ENCODE measurements at regions not wholly inside any gene's neighbourhood (a gene's known extent, or its start where the extent isn't known, plus 50 kb on each side); places are given as distances from the start of the nearest gene placed in this dataset.

DNA sequence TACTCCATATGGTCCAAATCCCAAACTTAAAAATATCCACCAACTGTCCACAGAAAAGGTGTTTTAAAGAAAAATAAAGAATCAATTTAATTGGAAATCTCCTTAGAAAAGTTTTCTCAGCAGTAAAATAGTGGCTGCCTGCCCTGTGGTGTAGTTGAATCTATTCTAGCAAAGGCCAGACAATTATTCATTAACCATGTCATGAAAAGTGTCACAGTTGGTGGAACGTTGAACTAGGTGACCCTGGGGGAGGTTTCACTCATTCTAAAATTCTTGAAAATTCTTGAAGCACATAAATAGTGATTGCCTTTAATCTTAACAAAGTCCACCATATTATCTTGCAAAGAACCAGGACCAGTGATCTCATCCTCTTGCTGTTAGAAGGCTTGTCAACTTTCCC is 78.4 kb upstream of the GZMB start:
- no peak overlapping the region for H4K8ac ChIP-seq (ENCODE audit: low read depth in 2 of 2, low read length in 2 of 2)
- TF ChIP-seq, protein P1, sequence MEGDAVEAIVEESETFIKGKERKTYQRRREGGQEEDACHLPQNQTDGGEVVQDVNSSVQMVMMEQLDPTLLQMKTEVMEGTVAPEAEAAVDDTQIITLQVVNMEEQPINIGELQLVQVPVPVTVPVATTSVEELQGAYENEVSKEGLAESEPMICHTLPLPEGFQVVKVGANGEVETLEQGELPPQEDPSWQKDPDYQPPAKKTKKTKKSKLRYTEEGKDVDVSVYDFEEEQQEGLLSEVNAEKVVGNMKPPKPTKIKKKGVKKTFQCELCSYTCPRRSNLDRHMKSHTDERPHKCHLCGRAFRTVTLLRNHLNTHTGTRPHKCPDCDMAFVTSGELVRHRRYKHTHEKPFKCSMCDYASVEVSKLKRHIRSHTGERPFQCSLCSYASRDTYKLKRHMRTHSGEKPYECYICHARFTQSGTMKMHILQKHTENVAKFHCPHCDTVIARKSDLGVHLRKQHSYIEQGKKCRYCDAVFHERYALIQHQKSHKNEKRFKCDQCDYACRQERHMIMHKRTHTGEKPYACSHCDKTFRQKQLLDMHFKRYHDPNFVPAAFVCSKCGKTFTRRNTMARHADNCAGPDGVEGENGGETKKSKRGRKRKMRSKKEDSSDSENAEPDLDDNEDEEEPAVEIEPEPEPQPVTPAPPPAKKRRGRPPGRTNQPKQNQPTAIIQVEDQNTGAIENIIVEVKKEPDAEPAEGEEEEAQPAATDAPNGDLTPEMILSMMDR (conservative IDR thresholded peaks at IDR 0.05; ENCODE audit: low read depth, low read length), result no peak
- TF ChIP-seq, protein P2, sequence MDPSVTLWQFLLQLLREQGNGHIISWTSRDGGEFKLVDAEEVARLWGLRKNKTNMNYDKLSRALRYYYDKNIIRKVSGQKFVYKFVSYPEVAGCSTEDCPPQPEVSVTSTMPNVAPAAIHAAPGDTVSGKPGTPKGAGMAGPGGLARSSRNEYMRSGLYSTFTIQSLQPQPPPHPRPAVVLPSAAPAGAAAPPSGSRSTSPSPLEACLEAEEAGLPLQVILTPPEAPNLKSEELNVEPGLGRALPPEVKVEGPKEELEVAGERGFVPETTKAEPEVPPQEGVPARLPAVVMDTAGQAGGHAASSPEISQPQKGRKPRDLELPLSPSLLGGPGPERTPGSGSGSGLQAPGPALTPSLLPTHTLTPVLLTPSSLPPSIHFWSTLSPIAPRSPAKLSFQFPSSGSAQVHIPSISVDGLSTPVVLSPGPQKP (IDR thresholded peaks at IDR 0.05; ENCODE audit: borderline replicate concordance, low read depth, low read length), result no peak
- TF ChIP-seq RAD21 (IDR thresholded peaks at IDR 0.05; ENCODE audit: low read length) (no peak), MAFK (IDR thresholded peaks at IDR 0.05; ENCODE audit: low read depth, low read length) (no peak), FOS (IDR thresholded peaks at IDR 0.05; ENCODE audit: low read depth, low read length) (no peak)
- TF ChIP-seq, protein P3, sequence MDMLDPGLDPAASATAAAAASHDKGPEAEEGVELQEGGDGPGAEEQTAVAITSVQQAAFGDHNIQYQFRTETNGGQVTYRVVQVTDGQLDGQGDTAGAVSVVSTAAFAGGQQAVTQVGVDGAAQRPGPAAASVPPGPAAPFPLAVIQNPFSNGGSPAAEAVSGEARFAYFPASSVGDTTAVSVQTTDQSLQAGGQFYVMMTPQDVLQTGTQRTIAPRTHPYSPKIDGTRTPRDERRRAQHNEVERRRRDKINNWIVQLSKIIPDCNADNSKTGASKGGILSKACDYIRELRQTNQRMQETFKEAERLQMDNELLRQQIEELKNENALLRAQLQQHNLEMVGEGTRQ (IDR thresholded peaks at IDR 0.05; ENCODE audit: low read depth, low read length), result no peak
- ATAC-seq (ENCODE audit: low read depth) (no peak), DNase-seq (no peak)
- ChIA-PET POLR2A (ENCODE audit: unreplicated experiment) (interaction anchor here (0.6 kb wide), 1 partner anchor 689 kb away, joined by 6 read pairs; no protein-coding TSS in a partner anchor), CTCF (interaction anchor here (1.0 kb wide), 1 partner anchor 12 kb away, joined by 3 read pairs; no protein-coding TSS in a partner anchor)
- H3K27me3 ChIP-seq (ENCODE audit: control insufficient read depth, insufficient read depth, low read length), result no peaks in the 10 kb centered on the region
- H3K4ac ChIP-seq (ENCODE audit: low read depth, low read length), result no peak overlapping the region
- H2AK5ac ChIP-seq (ENCODE audit: low read depth, low read length), result no peak overlapping the region
- no peak overlapping the region for H4K91ac ChIP-seq (ENCODE audit: insufficient read depth, low read depth, low read length)
- H4K20me1 ChIP-seq (ENCODE audit: insufficient read depth, low read length), result no peaks in the 10 kb centered on the region
- no peak overlapping the region for H3K14ac ChIP-seq (replicated peaks; ENCODE audit: low read depth, low read length)
- H2AFZ ChIP-seq (replicated peaks; ENCODE audit: low read length, poor library complexity), result no peak overlapping the region
- in situ Hi-C loops (cut with MboI; ENCODE audit: low sequenced_read_pairs), result no loop called here
- no peak overlapping the region for H2BK20ac ChIP-seq (ENCODE audit: low read depth, low read length)
- WGBS, 2 experiments (ENCODE audit: extremely low coverage in 2 of 2, insufficient read length in 1 of 2), result no CpG with 5 or more reads among the region's 1 CpG
- no peak overlapping the region for H3K27ac ChIP-seq (ENCODE audit: insufficient read depth, low read length)
- no peak overlapping the region for H2BK5ac ChIP-seq (ENCODE audit: low read depth, low read length, poor library complexity, severe bottlenecking)
- no peak overlapping the region for H3K18ac ChIP-seq (ENCODE audit: low read depth, low read length)
- no peaks in the 10 kb centered on the region for H3K4me1 ChIP-seq (ENCODE audit: control insufficient read depth, insufficient read depth, low read length)
- intact Hi-C loops (cut with micrococcal nuclease), result no loop called here
- no peaks in the 10 kb centered on the region for H3K9me1 ChIP-seq (ENCODE audit: insufficient read depth, low read length)
- H3K56ac ChIP-seq (ENCODE audit: extremely low read depth, insufficient read depth, low read length), result no peak overlapping the region
- no peak overlapping the region for H4K5ac ChIP-seq (ENCODE audit: low read depth, low read length)
- H3K4me2 ChIP-seq (ENCODE audit: low read depth, low read length), result no peak overlapping the region
- H3K4me3 ChIP-seq (ENCODE audit: insufficient read depth, low read depth, low read length), result no peak overlapping the region
- H3K79me1 ChIP-seq (ENCODE audit: low read depth in 1 of 2, low read length in 2 of 2), result no peaks in the 10 kb centered on the region
- dilution Hi-C loops (cut with HindIII; ENCODE audit: low sequenced_read_pairs, unreplicated experiment), result no loop called here
- BruUV-seq (replicated peaks), result no TSS peak
- H3K9me3 ChIP-seq (ENCODE audit: control insufficient read depth, insufficient read depth, low read length), result no peaks in the 10 kb centered on the region
- H3K9ac ChIP-seq (ENCODE audit: low read depth, low read length), result no peak overlapping the region
- no peak overlapping the region for H2BK120ac ChIP-seq (ENCODE audit: low read depth, low read length)
- H3K36me3 ChIP-seq (ENCODE audit: control insufficient read depth, insufficient read depth, low read length), result no peaks in the 10 kb centered on the region
- no peak overlapping the region for H2BK15ac ChIP-seq (ENCODE audit: low read depth, low read length)
- no peak overlapping the region for H3K23ac ChIP-seq (ENCODE audit: low read depth, low read length)
- H2AK9ac ChIP-seq (replicated peaks; ENCODE audit: low read depth, low read length, poor library complexity), result no peak overlapping the region

Measured in IMR-90 (cell line).